Inflammatory macrophage treated with lipopolysaccharide for 4 hours (primary cell): ENCODE measurements at regions not wholly inside any gene's neighbourhood (a gene's known extent, or its start where the extent isn't known, plus 50 kb on each side); places are given as distances from the start of the nearest gene placed in this dataset.

Experiments
- DNase-seq: peaks from one replicate; pipeline ENCODE4 v3.0.0-alpha.2; 2020

DNA sequence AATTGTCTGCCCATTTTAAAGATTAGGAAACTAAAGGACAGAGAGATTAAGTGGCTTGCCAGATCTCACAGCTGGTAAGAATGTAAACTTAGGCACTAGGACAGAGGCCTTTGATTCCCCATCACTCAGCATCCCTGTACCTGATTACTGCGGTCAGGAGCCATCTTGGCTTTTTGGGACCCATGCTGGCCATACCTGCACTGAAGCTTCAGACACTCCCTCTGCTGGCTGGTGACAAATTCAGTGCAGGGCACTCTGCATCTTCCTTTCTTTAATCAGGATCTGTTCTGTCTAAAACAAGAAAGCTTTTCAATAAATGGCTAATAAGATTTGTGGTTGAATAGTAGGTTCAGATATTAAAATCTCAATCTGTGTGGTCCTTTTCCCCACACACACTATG, 215.5 kb upstream of the RORB start:
- DNase-seq: no peak

DNA sequence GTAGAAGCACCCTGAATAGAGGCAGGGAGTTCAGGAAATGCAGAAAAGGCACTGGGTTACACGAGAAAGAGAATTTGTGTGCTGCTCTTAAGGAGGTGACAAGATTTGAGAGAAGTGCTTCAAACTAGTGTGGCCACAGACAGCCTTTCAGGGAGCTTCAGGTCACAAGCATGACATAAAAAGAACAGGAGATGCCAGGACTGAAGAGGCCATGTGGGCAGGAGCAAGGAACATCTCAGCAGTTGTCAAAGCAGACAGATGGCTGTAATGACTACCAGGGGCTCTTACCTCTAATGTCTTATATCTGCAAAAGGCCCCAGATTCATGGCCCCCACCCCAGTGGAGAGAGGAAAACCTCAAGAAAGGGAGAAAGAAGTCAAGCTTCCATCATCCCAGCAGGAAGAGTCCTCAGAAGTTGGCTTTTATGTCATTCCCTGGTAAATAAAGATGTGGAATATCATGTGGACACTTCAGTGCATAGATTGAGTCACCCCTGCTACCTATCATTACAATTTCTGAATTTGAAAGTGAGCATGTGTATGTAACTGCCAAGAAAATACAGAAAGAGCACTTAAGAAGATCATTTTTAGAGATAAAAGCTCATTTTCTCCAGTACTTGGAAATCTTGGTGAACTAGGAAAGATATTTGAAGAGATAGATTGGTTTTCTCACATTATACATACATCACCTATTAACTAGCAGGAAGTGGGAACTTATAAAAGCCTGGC, 214.4 kb upstream of the RORB start:
- DNase-seq: no peak

DNA sequence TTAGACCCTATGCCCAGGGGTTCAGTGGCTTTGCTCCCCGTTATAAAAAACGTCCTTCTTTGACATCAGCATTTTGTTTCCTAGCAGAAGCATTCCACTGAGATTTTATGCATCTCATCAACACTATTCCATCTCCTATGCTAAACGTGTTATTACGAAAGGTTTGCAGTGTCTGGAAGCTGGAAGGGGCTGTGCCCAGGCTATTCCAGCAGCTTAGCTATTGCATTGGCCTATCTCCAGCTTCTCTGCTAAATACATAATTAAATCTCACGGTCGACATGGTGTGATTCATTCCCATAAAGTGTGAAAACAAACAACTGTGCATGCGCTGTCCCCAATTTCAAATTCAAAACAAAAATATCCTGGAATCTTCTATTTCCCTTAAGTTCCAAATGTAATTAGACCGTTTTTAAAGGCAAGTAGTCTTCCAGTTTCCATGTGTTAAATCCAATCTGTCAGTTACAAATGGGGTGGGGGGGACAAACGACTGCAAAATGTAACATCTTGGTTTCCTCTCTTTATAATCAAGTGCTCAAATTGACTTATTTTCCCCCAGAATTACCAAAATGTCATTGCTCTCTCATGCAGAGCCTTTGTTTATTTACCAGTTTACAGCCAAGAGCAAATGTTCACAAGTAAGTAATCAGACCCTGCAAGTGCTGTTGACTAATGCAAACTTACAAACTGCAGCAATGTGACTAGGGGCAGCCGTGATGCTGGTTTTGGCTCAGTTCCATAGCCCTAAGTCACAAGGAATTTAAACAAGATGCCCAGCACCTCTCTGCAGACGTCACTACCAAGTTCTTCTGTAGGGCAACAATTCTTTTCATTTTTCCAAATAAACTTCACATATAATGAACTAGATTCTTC, 212.3 kb upstream of the RORB start:
- no peak for DNase-seq

DNA sequence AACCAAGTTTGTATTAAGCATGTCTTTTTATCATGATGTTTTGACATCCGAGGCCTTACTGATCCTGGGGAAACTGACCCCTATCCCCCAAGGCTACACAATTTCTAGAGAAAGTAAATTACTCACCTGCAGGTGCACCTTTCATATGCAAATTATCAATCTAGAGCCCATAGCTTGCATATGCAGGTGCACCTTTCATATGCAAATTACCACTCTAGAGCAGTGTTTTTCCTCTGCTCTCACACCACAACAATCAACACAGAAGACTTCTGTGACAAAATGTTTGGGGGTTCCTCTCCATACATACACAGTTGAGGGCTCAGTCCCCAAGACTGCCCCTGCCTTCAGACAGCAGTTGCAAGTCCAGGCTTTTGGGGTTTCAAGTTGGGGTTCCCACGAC, 203.7 kb upstream of the RORB start:
- no peak for DNase-seq

DNA sequence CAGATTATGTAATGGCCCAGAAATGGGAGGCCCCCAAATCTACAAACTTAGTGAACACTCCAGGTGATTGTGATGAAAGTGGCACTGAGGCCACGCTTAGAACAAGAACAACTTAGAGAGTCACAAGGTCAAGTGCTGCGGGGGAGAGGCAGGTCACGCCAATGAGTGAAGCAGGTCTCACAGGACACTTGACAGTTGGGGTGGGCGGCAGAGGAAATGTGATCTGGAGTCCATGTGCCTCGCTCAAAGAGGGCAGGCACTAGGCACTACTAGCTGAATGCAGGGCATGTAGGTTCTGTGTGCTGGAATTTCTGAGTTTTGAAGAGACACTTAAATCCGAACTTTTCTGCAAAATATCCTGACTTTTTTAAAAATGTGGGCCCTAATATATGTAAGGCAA, 193.2 kb upstream of the RORB start:
- DNase-seq: no peak

DNA sequence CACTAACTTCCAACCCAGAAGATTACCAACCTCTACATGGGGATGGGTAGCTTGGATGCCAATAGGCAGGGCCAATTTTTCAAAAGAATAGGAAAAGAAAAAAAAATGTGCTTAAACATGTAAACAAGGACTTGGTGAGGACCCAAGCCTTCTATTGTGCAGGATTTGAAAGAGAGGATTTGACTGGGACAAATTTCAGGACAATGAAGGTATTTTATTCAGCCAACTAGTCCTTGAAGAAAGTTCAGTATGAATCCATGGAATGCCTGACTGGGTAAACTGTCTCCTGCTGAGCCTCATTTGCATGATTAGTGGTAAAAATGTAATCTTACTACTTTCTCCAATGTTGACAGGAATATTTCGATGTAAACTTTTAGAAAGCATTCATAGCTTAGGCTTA, 192.5 kb upstream of the RORB start:
- no peak for DNase-seq

DNA sequence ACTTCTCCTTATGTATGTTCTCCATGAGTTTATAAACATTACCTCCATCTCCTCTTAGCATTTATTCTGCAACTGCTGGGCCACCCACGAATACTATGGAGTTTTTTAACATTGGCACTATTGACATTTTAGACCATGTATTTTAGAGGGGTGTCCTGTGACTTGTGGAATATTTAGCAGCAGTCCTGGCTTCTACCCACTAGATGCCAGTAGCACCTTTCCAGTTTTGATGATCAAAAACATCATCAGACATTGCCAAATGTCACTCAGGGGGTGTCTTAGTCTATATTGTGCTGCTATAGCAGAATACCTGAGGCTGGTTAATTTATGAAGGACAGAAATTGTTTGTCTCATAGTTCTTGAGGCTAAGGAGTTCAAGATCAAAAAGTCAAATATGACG, 187.5 kb upstream of the RORB start:
- DNase-seq: no peak

DNA sequence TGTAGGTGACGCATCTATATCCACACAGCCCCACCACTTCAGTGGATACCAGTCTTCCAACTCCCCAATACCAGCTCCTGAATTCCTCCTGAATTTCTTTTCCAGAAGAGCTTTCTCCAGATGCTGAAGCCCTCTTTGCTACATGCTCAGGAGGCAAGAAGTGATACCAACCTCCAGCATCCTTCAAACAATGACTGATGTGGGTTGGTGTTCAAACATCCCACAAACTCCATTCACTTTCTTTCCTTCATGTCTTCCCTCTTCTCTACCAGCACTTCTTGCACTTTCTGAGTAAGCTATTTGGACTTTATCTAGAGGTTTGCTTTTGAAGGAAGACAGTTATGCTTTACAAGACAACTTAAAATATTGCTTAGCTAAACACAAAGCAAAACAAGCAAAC, 179.9 kb upstream of the RORB start:
- DNase-seq: no peak

DNA sequence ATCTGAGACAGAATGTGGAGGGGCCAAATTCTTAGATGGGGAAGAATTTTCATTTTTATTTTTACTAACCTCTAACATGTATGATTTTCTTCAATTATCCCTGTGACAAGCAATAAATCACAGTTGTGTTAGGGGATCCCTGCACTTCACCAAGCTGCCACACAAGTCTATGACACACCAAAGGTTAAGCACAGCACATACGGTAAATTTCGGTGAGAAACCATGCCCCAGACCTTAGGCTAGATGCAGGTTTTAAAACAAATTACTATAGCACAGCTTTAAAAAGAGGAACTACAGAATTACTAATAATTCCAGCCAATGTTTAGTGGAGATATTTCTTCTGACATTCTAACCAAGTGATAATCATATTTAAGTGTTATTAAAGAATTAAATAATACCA, 175.7 kb upstream of the RORB start:
- DNase-seq: no peak

DNA sequence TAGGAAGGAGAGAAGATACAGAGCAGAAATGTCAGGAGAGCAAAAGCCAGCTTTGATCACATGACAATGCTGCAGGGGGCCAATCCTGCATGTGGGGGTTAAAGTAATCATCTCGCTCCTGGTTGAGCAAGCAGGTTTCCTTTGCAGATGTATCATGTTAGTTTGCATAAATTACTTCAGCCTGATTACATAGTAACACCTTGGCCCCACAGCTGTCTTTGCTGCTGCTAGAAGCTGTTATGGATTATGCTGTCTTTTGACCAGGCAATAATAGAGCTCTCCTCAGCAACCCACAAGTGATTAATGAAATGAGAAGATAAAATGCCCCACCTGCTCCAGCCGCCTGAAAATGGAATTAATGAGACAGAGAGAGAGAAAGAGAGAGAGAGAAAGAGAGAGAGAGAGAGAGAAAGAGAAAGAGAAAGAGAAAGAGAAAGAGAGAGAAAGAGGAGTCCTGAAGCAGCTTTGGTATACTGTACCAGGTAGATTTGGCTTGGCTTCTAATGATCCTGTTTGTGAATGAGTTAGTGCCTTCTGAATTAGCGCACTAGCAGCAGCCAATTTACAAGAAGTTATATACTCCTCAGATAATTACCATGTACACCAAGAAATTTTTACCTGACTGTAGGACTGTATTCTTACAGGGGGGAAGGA, 174.3 kb upstream of the RORB start:
- DNase-seq: no peak

DNA sequence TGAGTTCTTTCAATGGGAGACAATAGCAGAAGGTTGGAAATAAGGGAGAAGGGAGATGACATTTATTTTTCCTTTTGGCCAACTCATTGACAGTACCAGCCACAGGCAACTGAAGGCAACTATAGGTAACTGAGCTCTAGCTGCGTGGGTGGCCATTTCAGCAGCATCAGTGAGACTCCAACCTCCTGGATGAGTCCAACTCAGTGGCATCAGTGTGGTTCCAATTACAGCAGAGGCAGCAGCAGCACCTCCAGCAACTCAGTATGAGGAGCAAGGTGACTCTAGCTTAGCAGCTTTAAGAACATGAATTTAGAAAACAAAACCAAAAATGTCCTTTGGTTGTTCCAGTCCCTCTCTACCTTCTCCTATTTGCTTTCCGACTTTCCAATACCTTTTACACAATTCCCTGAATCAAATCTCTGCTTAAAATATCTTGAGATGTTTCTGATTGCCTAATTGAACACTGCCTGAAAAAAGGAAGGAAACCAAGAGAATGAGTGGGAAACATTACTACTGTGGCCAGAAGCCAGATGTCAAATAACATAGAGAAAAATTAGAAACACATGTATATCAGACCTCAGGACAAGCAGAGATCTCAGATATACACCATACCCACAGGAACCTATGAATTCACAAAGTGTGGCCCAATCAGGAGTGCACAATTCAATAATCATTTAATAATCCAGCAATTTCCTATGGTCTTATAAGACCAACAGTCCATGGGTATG, 166.5 kb upstream of the RORB start:
- DNase-seq: no peak

DNA sequence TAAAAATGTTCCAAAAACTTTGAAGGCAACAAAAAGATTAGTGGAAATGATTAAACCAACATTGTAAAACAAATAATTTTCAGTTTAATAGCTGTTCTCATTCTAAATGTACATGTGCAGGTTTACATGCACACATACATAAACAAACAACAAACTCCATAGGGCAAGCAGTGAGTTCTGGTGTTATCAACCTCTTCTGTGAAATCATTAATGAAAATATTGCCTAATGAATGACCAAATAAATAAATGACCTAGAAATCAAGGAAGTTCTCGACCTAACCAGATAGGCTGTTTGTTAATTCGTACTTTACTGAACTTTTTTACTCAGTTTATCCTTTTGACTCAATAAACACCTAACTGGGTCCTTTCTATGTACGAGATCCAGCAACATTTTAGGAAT, 165.5 kb upstream of the RORB start:
- DNase-seq: no peak

DNA sequence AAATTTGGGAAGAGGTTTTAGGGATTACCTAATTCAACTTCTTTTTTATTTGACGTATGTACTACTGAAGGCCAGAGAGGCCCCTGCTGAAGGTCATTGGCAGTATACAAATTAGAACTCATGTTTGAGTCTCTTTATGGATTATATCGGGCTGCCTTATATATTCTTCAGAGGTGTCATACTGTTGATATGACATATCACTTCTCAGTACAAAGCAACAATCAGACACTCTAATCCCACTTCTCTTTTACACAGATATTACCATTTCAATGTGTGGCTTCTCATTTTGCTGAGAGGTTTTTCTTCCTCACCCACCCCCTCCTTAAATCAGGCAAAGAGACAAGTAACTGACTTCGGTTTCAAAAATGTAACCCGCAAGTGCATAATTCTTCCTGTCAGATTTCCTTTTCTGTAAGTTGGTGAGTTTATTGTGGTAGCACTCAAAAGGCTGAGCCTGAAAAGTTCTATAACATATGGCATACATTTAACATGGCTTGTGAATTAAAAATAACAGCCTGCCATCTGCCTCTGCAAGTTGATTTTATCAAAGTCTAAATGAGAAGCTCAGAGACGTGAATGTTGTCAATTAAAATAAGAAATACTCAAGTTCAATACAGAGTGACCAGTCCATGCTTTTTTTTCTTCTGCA, 163.6 kb upstream of the RORB start:
- DNase-seq: peak; percentile 18

DNA sequence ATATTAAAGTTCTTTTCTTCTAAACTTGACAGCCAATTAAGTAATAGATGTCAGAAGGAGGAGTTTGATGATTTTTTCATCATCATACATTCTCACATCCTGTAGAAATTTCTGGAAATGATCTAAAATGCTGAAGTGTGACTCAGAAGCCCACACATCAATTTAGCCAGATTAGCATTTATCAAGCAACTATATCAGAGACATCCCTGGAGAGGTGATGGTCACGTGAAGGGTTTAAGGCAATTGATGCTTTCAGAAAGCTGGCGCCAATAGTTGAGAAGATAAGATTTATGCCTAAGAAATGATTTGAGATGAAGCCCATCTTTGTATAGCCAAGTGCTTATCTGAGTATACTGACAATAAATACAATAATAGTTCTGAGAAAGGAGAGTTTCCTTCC, 162.9 kb upstream of the RORB start:
- no peak for DNase-seq

DNA sequence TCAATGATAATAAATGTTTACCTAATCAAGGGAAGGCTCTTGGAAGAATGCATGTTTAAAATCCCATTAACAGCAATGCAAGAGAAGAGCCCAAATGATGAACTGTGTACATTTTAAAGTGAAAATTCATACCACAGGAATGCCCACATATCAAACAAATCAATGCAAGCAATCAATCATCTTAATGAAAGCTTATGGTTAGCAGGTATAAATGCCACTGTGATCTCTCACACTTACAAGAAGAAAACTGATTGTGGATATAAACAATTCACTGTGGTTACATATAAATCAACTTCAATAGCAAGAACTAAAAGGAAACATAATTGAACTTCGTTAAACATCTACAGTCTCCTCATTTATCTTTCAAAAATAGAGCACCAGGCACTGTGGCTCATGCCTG, 161.0 kb upstream of the RORB start:
- no peak for DNase-seq

DNA sequence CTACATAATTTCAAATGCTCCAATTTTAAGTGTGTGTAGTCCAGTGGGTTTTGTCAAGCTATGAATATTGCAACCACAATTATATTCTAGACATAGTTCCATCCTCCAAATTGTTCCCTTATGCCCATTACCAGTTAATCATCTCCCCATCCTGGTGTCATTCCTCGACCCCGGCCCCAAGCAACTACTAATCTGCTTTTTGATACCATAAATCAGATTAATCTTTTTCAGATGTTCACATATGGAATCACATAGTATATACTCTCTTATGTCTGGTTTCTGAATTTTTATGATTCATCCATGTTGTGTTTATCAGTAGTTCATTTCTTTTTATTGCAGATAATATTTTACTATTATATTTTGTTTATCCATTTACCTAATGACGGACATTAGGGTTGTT, 148.4 kb upstream of the RORB start:
- DNase-seq: no peak

DNA sequence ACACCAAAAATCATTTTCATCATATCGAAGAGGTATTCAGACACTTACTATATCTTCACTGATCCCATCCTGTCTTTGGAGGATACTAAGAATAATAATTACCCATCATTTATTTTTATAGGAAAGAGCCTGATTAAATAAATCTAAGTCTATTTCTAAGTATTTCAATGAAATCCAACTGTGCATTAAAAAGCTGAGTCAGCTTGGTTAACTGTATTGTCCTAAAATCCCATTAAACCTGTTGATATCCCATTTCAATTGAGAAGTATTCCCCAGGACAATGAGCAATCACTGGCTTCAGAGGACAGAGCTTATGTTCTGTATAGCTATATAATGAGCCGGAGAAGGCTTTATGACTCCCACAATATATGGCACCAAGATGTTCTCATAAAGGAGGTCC, 142.0 kb upstream of the RORB start:
- DNase-seq: no peak

DNA sequence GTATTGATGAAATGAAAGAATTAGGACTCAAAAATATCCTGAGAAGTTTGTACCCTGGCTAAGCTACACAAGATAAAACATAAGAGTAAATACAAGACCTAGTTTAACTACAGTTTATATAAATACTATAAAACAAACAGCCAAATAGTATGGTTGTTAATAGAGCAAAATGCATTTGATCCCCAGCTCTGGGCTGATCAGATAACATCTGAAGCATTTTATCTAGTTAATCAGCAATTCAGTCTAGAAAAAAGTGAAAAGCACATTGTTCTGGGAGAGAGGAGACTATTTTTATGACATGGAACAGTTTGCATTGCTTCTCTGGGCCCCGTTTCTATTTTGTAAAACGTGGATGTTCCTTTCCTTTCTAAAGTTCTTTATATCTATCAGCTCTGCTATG, 139.6 kb upstream of the RORB start:
- no peak for DNase-seq

DNA sequence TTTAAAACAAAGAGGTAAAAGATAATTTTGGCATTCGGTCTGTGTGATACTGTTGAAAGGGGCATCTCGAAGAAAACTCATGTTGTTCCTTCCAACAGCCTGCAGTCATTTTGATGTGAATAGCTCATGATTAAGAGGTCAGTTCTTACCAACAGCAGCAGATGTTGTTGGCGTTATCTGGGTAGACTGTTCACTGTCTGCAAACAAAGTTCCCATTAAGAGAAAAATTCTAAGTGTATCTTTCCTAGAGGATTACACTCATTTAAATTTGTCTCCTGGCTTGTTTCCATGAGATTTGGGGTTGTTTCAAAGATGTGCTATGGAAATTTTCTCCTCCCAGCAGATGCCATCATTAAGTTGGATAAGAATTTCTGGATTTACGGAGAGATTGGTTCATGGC, 138.2 kb upstream of the RORB start:
- DNase-seq: no peak

DNA sequence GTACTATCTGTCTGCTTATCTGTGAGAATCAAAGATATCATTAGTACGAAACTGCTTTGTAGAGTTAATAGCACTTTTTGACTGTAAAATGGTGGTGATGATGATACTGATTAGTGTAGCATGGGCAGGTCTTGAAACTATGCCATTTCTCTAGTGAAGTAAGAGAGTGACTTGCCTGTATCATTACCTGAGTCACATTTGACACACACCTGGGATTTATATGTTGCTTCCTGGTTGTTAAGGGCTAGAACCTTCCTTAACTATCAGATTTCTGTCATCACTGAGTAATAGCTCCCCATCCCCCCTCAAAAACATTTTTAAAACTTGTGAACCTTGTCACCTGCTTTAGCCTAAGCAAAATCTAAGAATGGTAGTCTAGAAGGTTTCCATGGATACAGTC, 135.6 kb upstream of the RORB start:
- DNase-seq: no peak

DNA sequence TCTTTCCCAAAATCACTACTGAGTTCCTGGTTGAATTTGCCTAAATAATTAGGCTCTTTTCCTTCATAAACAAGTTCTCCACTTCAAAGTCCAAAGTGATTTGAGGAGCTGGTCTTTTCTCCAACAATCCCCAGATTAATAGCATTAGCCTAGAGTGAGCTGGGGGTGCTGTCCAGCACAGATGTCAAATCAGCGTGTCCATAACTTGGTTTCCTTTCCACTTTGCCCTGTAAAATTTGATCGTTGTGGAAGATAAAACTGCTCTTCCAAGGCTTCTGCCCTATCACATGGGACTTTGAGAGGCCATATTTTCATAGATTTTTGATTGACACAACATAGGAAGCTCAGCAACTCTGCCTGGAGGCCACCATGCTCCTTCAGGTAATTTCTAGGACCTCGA, 134.7 kb upstream of the RORB start:
- no peak for DNase-seq

DNA sequence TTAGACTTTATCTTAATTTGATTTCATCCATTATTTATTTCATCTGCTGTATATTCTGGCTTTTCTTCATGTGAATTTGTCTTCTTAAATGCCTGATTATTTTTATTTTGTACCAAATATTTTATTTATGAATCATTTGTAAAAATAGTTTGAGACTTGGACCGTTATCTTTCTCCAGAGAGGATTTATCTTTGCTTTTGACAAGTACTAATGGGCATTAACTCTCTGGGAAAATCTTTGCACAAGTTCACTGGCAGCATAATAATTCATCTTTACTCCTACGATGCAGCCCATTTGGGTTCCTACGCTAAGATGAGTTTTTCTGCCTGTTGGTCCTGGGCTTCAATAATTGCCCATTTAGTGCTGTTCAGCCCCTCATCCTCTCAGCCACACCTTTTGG, 131.0 kb upstream of the RORB start:
- no peak for DNase-seq

DNA sequence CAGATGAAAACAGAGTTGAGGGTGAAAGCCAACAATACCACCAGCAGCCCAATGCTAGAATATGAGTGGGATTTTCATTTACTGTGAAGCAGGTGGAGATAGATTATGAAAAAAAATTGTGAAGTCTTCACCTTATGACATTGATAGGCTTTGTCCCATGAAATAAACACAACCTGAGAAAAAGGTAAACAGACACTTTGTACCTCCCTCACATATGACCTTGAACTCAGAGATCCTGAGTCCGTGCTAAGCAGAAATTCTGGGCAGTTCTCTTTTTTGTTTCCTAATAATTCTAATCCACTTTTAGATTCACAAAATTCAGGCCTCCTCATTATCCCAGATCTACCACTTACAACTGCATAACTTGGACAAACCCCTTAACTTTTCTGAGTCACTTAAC, 127.3 kb upstream of the RORB start:
- no peak for DNase-seq
